ENCODE measurements at regions not wholly inside any gene's neighbourhood (a gene's known extent, or its start where the extent isn't known, plus 50 kb on each side); places are given as distances from the start of the nearest gene placed in this dataset.

- DNase-seq: no peak
These were observed 1048.4 kb downstream of the NCAM2 start for GRCh38 chr21:22046576-22046975.

GRCh38 chr21:22056904-22057303, 1058.7 kb downstream of the NCAM2 start:
- no peak for DNase-seq

GRCh38 chr21:22062472-22063139, 1064.4 kb downstream of the NCAM2 start:
- DNase-seq: no peak

- no peak for DNase-seq
These were observed 1064.9 kb downstream of the NCAM2 start for GRCh38 chr21:22063140-22063539.

- no peak for DNase-seq
These were observed 1078.3 kb downstream of the NCAM2 start for GRCh38 chr21:22076471-22076870.

- no peak for DNase-seq
These were observed 1085.7 kb downstream of the NCAM2 start for GRCh38 chr21:22083899-22084298.

- DNase-seq: no peak
These were observed 1098.1 kb downstream of the NCAM2 start for GRCh38 chr21:22096314-22096713.

GRCh38 chr21:22106720-22107410, 1108.7 kb downstream of the NCAM2 start:
- no peak for DNase-seq

- no peak for DNase-seq
These were observed 1117.5 kb downstream of the NCAM2 start for GRCh38 chr21:22115746-22116145.

GRCh38 chr21:22120616-22121266, 1122.5 kb downstream of the NCAM2 start:
- DNase-seq: no peak

- no peak for DNase-seq
These were observed 1127.4 kb downstream of the NCAM2 start for GRCh38 chr21:22125581-22125980.

- no peak for DNase-seq
These were observed 1130.5 kb downstream of the NCAM2 start for GRCh38 chr21:22128671-22129070.

GRCh38 chr21:22132358-22133071, 1134.3 kb downstream of the NCAM2 start:
- DNase-seq: no peak

- no peak for DNase-seq
These were observed 1138.5 kb downstream of the NCAM2 start for GRCh38 chr21:22136740-22137139.

GRCh38 chr21:22138297-22139016, 1140.2 kb downstream of the NCAM2 start:
- no peak for DNase-seq

GRCh38 chr21:22145545-22145944, 1147.3 kb downstream of the NCAM2 start:
- DNase-seq: no peak

GRCh38 chr21:22154579-22155274, 1156.5 kb downstream of the NCAM2 start:
- no peak for DNase-seq

GRCh38 chr21:22164912-22165311, 1166.7 kb downstream of the NCAM2 start:
- no peak for DNase-seq

- no peak for DNase-seq
These were observed 1176.5 kb downstream of the NCAM2 start for GRCh38 chr21:22174746-22175145.

- no peak for DNase-seq
These were observed 1191.1 kb downstream of the NCAM2 start for GRCh38 chr21:22189278-22189677.

- DNase-seq: no peak
These were observed 1193.4 kb downstream of the NCAM2 start for GRCh38 chr21:22191581-22191980.

- DNase-seq: no peak
These were observed 1194.6 kb downstream of the NCAM2 start for GRCh38 chr21:22192766-22193165.
